NCI-H774 (cell line): ENCODE measurements at regions not wholly inside any gene's neighbourhood (a gene's known extent, or its start where the extent isn't known, plus 50 kb on each side); places are given as distances from the start of the nearest gene placed in this dataset.
A peak's percentile ranks its signal among the peaks of the same experiment; 100 is the strongest.

Source experiments
- DNase-seq: peaks from one replicate; lab custom pipeline; 2025; lab: John Stamatoyannopoulos, UW

DNA sequence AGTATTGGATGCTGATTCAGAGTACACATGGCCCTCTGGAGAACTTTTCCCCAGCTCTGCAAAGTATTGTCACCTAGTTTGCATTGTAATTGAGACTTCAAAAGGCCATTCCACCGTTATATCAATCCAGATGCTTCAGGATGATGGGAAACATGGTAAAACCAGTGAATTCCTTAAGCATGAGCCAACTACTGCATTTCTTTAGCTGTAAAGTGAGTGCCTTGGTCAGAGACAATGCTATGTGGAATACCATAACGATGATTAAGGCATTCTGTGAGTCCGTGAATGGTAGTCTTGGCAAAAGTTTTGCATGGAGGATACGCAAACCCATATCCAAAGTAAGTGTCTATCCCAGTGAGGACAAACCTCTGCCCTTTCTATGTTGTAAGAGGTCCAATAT is 355.2 kb downstream of the DCAF12L2 start:
- DNase-seq, result no peak

DNA sequence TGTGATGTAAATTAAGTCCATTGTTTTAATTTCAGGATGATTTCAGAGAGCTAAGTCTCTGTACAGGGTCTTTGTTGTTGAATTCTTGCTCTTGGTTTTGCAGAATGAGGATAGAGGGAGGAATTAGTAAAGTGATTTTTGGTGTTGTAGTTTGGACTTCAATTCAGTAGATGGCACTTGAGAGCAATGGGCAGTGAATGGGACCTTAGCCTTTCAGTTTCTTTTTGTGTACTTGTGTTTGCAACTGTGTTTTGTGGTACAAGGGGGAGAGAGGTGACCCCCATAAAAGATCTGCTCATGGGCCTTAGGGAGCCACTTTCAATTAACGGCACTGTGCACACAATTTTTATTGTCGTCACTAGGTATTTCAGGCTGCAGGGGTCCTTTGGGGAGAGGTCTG is 340.0 kb downstream of the DCAF12L2 start:
- DNase-seq, result no peak

DNA sequence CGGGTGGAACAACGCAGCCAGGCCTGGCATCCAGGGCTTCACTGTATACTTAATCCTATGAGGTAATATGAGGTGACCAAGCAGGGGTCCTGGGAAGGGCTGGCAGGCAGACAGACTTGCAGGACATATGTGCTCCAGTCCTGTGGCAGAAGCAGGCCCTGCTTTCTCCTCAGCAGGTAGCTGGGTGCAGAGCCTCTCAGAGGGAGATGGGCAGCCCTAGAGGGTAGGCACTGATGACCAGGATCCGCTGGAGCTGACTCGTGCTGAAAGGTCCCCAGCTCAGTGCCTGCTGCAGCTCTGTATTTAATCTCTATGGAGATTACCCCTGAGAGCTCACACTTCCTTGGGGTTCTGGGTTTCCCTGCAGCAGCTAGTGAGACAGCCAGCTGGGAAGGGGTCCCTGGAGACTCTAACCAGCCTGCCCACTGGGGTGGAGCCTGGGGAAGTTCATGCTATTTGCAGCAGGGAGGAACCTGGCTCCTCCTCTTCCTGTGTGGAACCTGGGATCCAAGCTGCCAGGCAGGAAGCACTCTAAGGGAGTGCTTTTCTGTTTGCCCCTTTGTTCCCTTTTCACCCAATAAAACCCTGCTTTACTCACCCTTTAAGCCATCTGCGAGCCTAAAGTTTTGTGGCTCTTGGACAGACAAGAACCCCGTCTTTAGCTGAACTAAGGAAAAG is 339.2 kb downstream of the DCAF12L2 start:
- DNase-seq, result no peak

DNA sequence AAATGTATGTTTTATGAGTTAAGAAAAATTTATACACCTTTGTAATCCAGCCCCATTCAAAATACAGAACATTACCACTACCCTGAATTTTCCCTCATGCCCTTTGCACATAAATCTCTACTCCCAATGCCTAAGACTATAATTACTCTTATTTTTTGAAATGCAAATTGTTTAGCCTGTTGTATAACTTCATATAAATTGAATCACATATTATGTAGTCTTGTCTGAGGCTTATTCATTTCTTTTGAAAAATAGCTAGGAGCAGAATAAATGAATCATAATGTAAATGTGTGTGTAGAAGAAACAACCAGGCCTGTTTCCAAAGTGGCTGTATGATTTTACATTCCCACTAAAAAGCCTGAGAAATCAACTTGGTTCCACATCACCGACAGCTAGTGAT is 319.8 kb downstream of the DCAF12L2 start:
- no peak for DNase-seq

DNA sequence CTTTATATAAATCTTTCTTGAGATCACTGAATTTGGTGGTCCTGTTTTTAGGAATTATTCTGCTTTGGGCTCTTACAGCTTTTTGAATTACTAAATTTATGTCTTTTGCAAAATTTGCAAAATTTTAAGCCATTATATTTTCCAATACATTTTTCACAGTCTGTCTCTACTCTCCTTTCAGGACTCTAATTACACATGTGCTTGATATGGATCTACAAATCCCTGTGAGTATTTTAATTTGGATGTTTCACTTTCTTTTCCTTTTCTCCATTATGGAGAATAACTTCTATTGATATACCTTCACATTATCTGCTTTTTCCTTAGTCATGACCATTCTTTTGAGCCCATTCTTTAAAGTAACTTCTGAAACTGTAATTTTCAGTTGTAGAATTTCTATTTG is 315.4 kb downstream of the DCAF12L2 start:
- DNase-seq, result no peak

DNA sequence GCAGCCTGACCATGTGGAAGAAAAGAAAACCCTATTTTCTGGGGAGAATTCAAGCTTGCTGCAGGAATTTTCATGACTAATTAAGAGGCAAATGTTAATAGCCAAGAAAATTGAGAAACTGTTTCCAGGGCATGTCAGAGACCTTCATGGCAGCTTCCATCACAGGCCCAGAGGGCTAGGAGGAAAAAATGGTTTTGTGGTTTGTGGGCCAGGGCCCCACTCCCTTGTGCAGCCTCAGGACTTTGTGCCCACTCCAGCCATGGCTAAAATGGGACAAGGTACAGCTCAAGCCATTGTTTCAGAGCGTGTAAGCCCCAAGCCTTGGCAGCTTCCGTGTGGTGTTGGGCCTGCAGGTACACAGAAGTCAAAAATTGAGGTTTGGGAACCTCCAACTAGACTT is 282.9 kb downstream of the DCAF12L2 start:
- no peak for DNase-seq

DNA sequence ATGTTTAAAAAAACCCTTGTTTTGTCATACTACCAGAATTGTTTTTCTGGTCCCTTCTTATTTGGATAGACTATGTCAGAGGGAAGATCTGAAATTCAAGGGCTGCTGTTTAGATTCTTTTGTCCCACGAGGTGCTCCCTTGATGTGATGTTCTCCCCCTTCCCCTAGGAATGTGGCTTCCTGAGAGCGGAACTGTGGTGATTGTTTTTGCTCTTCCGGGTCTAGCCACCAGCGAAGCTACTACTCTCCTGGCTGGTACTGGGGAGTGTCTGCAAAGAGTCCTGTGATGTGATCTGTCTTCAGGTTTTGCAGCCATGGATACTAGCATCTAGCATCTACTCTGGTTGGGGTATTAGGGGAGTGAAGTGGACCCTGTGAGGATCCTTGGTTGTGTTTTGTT is 271.1 kb downstream of the DCAF12L2 start:
- DNase-seq, result no peak

DNA sequence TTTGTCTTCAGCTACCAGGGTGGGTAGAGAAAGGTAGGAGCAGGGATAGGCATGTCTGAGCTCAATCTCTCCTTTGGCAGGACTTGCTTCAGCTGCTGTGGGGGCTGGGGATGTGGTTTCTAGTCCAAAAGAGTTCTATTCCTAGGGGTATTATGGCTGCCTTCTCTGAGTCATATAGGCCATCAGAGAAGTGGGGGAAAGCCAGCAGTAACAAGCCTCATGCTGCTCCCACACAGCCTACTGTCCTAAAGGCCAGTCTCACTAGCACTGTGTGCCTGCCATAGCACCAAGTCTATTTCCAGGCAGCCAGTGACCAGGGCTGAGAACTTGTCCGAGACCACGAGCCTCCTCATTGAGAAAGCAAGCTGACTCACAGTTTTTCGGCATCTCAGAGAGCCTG is 270.6 kb downstream of the DCAF12L2 start:
- no peak for DNase-seq

DNA sequence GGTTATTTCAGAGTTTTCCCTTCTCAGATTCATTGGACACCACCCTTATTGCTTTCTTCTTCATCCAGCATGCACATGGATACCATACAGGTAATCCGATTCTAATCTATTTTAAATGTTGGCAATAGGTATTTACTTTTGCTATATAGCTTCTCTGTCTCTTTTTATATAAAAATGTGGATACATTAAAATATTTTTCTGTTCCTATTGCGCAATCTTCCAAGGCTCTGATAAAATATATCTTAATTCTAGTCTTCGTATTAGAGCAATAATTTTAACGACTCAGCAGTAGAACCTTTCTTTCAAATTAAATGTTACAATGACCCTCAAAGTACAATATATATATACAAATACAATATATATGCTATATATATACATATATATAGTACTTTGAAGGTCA is 239.8 kb downstream of the DCAF12L2 start:
- no peak for DNase-seq

DNA sequence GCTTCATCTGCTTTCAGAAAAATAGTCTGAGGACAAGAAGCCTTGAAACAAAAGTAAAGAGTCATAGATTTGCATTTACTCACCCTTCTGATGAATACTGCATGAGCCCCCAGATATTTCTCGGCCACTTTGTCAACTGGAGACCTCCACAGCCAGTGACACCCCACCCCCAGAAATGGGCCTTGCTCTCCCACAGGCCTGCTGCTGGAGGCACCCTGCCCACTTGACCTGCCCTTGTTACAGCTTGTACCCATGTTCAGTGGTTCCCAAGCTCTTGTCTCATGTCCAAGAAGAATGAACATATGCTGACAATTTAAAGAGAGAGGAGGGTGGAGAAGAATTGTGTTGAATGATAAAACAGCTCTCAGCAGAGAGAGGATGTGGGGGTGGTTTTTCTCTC is 225.1 kb downstream of the DCAF12L2 start:
- DNase-seq, result no peak

DNA sequence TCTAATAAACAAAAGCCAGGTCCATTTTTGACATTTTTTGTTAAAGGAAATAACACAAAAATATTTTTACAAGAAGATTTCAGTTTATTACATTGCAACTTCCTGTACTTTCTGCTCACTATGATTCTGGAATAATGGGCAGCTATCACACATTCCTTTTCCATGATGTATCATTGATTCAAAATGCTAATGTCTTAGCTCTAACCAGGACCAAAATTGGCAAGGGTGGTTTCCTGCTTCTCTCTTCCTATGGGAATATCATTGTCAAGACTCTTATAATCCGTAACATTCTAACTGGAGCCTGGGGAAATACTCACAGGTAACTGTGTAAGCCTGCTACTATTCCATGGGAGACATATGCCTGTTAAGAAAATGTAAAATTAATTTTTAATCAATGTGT is 218.6 kb downstream of the DCAF12L2 start:
- DNase-seq, result no peak

DNA sequence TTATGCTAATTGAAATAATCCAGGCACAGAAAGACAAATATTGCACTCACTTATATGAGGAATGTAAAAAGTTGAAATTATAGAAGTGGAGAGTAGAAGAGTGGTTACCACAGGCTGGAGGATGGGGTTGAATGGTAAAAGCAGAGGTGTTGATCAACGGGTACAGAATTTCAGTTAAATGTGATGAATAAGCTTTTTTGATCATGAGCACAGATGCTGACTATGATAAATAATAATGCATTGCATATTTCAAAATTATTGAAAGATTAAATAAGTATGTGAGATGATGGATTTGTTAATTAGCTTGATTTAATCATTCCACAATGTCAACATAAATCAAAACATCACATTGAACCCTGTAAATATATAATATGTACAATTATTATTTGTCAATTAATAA is 213.1 kb downstream of the DCAF12L2 start:
- no peak for DNase-seq

DNA sequence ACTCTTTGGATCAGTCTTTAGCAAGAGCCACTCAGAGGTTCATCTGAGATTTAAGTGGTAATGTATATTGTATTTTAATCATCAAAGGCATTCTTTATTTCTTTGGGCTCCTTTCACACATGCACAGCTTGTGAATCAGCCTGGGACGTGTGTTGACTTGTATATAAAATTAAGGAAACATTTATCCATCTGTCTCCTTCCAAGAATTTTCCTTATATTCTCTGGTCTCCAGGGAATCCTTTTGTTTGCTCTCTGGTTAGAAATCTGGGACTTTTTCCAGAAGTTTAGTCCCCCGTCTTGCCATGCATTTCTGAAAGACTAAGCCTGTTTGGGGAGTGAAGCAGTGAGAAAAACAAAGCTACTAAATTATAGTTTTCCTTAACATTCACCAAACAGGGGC is 212.3 kb downstream of the DCAF12L2 start:
- DNase-seq, result no peak

DNA sequence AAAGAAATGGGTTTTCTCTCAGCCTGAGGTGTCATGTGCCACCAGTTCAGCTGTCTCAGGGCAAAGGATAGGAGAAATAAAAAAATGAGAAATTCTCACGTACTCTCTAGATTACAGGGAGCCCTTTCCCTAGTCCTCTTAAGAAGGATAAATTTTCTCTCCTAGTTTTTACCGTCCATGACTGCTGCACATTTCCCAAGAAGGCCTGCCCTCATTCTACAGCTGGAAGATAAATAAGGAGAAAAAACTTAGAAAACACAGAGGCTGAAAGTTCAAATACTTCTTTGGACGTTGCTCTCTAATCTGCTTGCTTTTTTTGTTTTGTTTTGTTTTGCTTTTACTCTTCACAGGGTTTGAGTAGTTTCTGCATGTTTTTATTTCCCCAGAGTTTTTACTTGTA is 211.9 kb downstream of the DCAF12L2 start:
- DNase-seq, result no peak

DNA sequence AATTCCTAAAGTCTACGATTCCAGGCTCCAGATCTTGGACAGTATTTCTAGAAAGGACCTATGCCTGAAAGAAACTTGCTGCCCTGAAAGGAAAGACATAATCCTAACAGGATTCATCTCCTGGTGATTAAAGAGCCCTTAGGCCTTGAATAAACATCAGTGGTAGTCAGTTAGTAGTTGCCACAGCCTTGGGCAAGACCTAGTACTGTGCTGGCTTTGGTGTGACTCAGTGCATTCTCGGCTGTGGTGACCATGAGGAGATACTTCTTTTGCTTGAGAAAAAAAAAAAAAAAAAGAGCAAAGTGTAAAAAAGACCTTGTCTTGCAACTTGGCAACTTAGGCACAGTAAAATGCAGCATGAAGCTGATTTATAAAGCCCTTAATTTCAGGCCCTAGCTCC is 188.2 kb downstream of the DCAF12L2 start:
- no peak for DNase-seq

DNA sequence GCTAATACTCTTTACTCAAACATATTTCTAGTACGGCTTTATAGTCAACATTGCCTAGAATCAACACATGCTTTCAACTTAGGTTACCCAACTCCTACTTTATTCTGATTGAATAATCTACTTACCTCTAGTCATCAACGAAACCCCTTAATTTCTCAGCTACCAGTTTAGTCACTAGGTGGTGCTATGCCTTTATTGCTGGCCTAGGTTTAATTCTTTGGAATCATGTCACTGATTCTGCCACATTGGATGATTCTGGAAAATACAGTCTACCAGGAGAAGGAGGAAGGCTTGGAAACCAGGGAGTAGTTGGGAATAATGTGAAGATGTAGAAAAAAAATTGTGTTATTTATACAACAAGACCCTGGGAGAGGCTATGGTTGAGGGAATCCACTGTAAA is 167.7 kb downstream of the DCAF12L2 start:
- peak; percentile 15 for DNase-seq

DNA sequence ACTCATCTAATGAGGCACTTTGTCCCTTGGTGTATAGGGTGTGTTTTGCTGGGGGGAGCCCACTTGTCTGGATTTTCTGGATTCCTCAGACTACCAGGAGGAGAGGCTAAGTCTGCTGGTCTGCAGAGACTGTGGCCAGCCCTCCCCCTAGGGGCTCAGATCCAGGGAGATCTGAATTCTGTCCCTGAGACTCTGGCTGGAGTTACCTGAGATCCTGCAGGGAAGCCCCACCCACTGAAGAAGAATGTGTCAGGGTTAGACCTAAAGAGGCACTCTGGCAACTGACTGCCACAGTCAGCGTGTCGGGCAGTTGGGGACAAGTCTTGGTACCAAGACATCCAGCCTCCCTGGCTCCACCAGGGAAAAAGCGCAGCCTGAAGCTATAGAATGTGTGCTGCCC is 138.9 kb downstream of the DCAF12L2 start:
- no peak for DNase-seq

DNA sequence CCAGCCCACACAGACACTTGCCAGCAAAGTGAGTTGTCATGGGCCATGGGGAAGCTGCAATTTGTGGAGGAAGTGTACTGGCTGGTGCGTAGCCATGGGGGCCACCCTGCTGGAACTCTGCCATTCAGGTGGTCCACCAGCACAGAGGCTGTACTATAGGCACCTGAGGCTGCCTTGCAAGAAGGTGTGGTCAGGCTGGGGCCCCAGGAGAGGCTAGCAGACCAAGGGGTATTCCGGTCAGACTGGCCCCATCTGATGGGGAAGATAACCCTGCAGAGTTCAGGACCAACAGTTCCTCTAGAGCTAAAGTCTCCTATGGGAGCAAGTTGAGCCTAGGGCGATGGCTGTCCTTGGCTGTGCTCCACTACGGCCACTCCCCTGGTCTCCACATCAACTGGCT is 136.1 kb downstream of the DCAF12L2 start:
- no peak for DNase-seq

DNA sequence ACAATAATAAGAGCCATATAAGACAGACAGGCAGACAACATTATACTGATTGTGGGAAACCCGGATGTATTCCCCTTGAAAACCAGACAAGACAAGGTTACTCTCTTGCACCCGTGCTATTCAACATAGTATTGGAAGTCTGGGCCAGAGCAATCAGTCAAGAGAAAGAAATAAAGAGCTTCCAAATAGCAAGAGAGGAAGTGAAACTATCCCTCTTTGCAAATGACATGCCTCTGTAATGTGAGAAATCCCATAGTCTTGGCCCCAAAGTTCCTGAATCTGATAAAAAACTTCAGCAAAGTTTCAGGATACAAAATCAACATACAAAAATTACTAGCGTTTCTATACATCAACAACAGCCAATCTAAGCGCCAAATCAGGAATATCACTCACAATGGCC is 102.1 kb downstream of the DCAF12L2 start:
- no peak for DNase-seq

DNA sequence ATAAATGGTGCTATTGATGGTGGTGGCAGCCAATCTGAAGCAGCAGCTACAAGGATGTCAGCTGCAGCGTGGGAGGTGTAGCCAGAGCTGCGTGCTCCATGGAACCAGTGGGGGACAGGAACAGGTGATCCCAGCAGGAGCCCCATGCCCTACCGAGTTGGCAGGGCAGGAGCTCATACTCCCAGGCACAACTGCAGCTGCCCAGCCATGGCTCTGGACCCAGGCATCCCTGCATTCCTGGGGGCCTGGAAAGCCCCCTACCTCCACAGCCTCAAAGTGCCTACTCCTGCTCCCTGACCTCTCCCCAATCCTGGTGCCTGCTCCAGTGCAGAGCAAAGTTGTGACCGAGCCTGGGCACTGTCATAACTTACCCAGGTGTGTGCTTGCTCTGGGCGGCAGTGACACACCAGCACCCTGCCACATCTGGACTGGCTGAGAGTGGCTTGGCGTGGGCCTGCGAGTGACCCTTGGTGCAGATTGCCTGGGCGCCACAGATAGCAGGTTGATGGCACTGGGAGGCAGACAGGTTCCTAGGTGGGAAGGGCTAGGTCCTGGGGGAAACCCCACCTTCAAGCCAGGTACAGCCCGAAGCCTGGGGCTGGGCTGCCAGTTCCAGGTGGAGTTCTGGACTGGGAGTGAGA is 101.1 kb downstream of the DCAF12L2 start:
- no peak for DNase-seq

DNA sequence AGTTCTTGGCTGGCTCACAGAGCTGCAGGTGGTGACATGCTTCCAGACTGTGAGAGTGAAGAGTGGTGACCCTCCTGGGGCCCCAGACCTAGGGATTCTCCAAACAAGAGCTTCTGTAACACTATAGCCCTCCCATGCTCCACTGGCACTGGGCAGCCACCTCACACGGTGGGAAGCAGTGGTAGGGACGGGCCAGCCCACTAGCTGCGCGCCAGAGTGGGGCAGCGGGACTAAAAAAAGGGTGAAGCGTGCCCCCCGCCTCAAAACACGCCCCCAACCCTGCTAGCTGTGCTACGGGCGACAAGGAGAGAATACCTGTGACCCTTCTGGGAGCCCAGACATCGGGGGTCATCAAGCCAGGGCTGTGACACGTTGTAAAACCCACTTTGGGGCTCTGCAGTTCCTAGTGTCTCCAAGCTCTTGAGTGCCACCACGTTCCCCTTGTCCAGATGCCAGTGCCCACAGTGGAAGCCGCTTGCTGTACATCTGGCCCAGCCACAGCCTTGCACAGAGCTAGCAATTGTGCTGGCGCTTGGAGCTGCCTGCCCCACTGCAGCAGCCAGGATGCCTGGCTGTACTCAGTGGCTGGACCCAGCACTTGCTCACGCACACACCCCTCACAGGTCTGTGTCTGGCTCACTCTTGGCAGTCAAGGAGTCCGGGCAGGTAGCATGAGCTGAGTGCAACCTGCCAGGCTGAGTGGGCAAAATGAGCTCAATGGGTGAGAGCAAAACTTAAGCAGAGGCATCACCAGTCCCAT is 100.0 kb downstream of the DCAF12L2 start:
- no peak for DNase-seq
